ENCODE measurements at regions not wholly inside any gene's neighbourhood (a gene's known extent, or its start where the extent isn't known, plus 50 kb on each side); places are given as distances from the start of the nearest gene placed in this dataset.

DNA sequence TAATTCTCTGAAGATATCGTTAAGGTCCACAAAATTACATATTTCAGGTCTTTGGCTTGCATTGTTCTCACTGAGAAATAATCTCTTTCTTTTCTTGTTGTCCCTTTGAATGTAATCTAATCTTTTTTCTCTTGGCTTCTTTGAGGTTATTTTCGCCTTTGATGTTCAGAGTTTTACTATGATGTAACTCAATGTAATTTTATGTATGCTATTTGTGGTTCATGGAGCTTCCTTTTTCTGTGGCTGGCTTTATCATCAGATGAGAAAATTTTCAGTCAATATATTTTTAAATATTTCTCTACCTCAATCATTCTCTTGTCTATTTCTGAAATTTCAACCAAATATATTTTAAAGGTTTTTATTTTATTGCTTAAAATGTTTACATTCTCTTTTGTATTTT is 672.2 kb downstream of the TRAM1L1 start:
- no peak for DNase-seq (ENCODE audit: low spot score)

DNA sequence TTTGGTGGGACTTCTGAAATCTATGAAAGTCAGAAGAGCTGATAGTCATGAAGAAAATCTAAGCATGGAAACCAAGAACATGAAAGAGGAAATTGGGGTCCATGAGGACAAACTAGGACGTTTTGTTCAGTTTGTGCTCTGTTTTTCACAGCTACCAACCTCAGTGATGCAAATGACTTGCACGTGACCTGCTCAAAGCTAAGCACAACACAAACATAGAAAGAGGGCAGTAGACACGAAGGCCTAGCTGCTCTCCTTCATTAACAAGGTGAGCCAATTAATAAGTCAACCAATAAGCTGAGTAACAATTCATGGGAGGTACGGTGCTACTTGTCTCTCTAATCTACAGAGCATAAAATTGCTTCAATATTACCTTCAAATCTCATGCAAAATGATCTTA is 684.1 kb downstream of the TRAM1L1 start:
- no peak for DNase-seq (ENCODE audit: low spot score)

DNA sequence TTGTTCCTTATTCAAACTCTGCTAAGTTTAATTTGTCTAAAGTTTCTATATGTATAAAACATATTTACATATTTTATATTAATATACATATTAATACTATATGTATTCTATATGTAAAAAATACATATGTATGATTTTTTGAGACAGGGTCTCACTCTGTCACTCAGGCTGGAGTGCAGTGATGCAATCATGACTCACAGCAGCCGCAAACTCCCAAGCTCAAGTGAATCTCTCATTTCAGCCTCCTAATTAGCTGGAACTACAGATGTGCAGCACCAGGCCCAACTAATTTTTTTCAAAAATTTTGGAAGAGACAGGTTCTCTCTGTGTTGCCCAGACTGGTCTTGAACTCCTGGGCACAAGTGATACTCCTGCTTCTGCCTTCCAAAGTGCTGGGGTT is 684.9 kb downstream of the TRAM1L1 start:
- no peak for DNase-seq (ENCODE audit: low spot score)

DNA sequence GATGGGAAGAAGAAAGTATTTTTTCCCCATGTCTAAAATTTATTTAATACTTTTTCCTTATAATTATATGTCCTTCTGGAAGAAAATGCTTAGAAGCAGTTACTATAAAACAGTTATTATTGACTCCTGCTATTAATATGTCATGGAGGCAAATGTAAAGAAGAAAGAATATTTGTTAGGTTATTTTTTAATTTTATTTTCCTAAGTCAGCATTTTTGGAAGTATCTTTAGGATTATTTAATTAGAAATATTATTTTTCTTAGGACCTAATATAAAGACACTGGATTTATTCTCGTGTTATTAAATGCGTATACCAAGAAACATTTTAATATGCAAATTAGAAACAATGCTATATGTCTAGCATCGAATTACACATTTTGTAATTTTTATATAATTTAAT is 687.7 kb downstream of the TRAM1L1 start:
- DNase-seq (ENCODE audit: low spot score), result no peak

GRCh38 chr4:116397291-116397690 is 688.1 kb downstream of the TRAM1L1 start:
- no peak for DNase-seq (ENCODE audit: low spot score)

- no peak for DNase-seq (ENCODE audit: low spot score)
These were observed 690.0 kb downstream of the TRAM1L1 start for GRCh38 chr4:116395408-116395807.

DNA sequence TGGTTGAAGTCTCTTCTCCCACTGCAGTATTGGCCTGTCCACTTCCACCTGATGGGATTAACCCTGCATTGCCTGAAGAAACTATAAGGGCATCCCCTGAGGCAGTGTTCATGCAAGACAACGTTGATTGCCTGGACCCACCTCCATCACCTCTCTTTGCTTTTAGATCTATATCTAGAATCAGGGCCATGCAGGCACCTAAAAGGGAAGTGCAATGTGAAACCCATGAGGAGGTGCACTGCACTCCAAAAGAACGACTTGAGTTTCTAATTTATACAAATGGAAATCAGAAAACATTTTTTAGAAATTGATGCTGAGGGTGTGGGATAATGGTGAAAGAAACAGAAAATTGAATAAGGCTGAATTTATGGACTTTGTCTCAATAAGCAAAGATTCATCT is 694.4 kb downstream of the TRAM1L1 start:
- no peak for DNase-seq (ENCODE audit: low spot score)

GRCh38 chr4:116389139-116389538 is 696.2 kb downstream of the TRAM1L1 start:
- DNase-seq (ENCODE audit: low spot score), result no peak

- DNase-seq (ENCODE audit: low spot score), result no peak
These were observed 697.4 kb downstream of the TRAM1L1 start for GRCh38 chr4:116387937-116388474.

DNA sequence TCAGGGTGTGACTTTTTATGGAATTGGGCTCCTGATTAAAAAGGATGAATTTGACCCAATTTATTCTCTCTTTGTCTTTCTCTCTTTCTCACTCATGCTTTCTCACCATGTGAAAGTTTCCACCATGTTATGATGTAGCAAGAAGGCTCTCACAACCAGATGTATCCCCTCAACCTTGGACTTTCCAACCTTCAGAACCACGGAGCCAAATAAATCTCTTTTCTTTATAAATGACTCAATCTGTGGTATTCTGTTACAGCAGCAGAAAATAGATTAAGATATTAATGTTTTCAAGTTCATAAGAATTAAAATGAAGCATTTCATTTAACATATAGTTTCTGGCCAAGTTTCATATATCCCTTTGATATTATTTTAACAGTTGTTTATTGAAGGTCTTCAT is 698.5 kb downstream of the TRAM1L1 start:
- DNase-seq (ENCODE audit: low spot score), result no peak

- DNase-seq (ENCODE audit: low spot score), result no peak
These were observed 699.8 kb downstream of the TRAM1L1 start for GRCh38 chr4:116385583-116385982.

GRCh38 chr4:116374815-116375214 is 710.6 kb downstream of the TRAM1L1 start:
- no peak for DNase-seq (ENCODE audit: low spot score)

- no peak for DNase-seq (ENCODE audit: low spot score)
These were observed 722.8 kb downstream of the TRAM1L1 start for GRCh38 chr4:116362583-116362982.

DNA sequence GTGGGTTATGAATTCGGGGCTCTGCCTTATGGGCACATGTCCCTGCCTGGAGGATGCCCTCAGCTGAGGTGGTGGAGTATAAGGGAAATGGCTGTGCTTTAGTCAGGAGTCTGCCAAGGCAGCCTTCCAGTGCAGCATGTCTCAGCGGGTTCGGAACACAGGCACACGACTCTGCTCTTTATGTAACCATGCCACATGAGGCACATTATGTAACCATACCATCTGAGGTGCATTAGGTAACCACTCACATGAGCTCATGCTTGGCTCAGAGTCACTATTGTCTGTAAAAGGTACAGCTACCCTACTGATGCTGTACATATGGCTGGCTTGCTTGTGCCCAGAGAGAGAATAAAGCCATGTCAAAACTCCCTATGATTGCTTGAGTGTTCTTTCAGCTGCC is 723.6 kb downstream of the TRAM1L1 start:
- DNase-seq (ENCODE audit: low spot score), result no peak

DNA sequence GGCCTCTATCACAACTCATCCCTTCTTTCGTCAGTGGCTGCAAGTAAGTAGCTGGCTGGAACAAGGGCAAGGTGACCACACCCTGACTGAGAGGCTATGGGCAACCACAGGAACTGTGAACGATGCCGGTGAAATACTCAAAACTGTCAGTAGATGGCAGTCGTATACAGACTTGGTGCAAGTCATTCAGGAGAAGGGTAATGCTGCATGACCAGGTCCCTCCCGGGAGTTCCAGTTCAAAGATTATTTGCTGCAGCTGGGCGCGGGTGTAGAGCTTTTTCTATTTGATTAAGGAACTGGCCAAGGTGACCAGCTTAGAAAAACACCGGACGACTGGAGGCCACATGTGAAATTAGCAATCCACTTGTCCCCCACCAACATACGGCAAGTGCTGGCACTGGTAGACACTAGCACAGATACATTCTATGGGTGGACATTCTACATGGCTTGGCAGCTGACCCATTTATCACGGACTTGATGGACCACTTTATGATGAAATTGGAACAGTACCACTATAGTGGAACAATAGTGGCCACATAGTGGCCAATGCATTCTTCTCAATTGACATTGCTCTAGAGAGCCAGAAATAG is 726.6 kb downstream of the TRAM1L1 start:
- peak; percentile 12 for DNase-seq (ENCODE audit: low spot score)

DNA sequence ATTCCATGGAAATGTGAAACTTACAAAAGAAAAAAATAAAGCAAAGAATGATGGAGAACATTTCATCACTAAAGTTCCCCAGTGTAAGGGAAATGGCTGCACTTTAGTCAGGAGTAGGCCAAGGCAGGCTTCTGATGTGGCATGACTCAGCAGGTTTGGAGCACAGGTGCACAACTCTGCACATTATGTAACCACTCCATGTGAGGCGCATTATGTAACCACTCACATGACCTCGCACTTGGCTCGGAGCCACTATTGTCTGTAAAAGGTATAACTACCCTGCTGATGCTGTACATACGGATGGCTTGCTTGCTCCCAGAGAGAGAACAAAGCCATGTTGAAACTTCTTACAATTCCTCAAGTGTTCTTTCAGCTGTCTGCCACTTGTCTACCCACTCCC is 727.6 kb downstream of the TRAM1L1 start:
- no peak for DNase-seq (ENCODE audit: low spot score)

GRCh38 chr4:116346750-116347149 is 738.6 kb downstream of the TRAM1L1 start:
- DNase-seq (ENCODE audit: low spot score), result no peak

DNA sequence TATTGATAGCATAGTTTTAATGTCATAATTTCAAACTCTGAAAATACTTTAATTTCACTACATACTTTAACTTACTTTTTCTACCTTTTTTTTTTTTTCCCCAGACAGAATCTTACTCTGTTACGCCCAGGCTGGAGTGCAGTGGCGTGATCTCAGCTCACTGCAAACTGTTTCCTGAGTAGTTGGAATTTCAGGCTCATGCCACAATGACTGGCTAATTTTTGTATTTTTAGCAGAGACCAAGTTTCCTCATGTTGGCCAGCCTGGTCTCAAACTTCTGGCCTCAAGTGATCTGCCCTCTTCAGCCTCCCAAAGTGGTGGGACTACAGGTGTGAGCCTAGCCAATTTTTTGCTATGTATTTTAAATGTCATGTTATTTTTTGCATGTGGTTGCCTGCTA is 741.6 kb downstream of the TRAM1L1 start:
- no peak for DNase-seq (ENCODE audit: low spot score)

DNA sequence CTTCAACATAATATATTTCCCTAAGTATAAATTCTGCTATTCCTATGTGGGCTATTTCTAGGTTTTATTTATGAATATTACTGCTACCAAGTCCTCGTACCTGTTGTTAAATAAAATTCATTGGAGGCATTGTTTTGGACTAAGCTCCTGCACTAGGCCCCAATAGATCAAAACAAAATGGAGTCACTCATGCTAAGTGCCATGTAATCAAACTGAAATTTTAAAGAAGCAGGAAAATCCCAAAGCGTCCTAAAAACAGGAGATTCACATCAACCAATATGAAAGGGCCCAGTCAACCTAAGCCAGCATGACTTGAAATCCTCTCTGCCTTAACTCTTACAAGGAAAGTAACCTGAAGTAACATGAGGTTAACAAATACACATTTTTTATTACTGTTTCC is 743.2 kb downstream of the TRAM1L1 start:
- DNase-seq (ENCODE audit: low spot score), result no peak

- no peak for DNase-seq (ENCODE audit: low spot score)
These were observed 752.9 kb downstream of the TRAM1L1 start for GRCh38 chr4:116332508-116332907.

GRCh38 chr4:116328261-116328860 is 757.0 kb downstream of the TRAM1L1 start:
- DNase-seq (ENCODE audit: low spot score), result no peak

DNA sequence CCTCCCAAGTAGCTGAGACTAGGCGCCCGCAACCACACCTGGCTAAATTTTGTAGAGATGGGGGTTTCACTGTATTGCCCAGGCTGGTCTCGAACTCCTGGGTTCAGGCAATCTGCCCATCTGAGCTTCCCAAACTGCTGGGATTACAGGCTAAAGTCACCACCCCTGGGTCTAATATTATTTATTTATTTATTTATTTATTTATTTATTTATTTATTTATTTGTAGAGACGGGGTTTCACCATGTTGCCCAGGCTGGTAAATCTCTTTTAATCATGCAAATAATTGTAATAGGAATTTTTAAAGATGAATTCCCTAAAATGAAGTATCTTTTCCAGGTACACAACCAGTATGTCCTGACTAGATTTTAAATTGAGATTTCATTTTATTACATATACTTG is 761.8 kb downstream of the TRAM1L1 start:
- no peak for DNase-seq (ENCODE audit: low spot score)

DNA sequence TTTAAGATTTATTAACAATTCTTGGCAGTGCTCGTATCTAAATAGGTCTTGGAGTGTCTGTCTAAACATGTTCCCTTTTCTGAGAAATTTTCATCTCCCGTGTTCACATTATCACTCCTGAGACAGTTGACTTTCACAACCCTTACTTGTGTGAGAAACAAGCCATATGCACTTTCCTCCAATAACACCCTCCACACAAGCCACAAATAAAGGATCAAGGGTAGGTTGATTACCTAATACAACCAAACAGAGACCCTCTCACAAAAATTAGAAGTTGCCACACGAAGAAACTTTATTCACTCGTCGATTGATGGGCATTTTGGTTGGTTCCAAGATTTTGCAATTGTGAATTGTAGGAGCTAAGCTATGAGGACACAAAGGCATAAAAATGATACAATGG is 763.9 kb downstream of the TRAM1L1 start:
- DNase-seq (ENCODE audit: low spot score), result no peak

- no peak for DNase-seq (ENCODE audit: low spot score)
These were observed 764.5 kb downstream of the TRAM1L1 start for GRCh38 chr4:116320859-116321258.
